GM03348 (cell line): ENCODE measurements at regions not wholly inside any gene's neighbourhood (a gene's known extent, or its start where the extent isn't known, plus 50 kb on each side); places are given as distances from the start of the nearest gene placed in this dataset.

Experiments used
- DNase-seq: peaks from one replicate; pipeline ENCODE4 v3.0.0; 2012; ENCODE audit warnings: low spot score

DNA sequence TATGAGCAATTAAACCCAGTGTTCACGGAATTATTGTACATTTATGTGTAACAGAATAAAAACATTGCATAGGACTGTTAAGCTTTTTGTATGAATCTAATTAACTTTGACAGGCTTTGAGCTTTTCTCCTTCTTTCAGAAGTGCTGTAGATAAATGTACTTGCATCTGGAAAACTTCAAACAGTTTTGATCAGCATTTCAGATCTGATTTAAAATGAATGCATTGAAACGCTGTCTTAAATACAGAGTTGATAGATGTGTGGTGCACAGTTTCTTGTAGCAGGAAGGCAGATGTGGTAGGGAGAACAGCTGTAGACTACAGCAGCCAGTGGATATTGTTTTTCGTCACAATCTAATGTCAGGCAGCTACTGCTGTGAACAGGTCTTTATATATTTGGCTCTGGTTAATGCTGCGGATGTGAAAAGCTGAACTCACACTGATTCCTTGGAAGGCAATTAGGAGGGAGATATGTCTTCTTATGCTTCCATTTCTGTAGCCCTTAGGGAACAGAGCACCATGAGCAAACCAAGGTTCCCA, 193.8 kb upstream of the GOLIM4 start:
- DNase-seq, result no peak

- DNase-seq, result no peak
Measured at GRCh38 chr3:168288511-168289401, 193.0 kb upstream of the GOLIM4 start.

DNA sequence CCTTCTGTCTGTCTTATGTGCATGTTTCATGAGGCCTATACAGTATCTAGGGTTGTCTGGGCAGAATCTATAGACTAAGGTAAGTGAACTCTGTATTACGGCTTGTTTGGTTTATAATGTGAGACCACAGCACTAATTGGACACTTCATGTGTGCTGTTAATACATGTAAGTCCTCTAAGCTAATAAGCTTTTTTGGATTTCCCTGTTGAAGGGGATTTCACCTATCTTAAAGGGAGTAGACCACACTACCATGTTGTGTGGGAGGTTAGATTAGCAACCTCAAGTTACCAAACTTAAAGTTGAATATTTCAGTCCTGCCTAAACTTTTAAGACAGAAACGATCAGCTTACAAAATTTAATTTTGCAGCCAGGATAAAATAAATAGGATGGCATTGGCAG, 189.8 kb upstream of the GOLIM4 start:
- no peak for DNase-seq

DNA sequence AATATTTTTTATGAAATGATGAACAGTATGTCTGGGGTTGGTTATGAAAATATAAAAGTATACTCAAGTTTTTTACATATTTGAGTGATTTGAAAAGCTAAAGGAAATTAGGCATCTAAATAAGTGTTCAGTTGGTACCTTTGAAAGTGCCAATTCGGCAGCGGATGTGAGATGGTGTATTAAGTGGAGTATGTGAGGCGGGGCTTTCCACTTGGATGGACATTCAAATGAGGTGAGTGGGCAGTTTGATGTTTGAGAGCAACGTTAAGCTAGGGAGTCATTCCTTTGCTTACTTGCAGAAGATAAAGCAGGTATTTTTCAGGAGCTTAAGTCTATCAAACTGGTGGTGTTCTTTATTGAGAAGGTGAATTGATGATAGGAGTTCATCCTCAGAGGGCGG, 189.0 kb upstream of the GOLIM4 start:
- DNase-seq, result no peak

- DNase-seq, result no peak
Measured at GRCh38 chr3:168275662-168276061, 179.9 kb upstream of the GOLIM4 start.

DNA sequence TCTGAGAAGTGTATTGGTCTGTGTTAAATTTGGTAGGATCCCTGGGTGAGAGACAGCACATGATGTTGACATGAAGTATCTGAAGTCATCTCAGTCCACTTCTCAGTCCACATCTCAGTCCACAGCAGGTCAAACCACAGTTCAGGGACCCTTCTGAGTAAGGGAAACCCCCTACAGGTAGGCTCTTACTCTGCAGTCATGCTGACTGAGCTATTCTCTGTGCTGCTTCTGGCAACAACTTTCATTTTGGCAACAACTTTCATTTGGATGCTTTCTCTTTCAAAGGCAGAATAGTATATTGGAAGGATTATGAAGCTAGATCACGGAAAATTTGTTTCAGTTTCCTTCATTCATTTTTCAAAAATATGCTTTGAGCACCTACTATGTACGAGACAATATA, 178.2 kb upstream of the GOLIM4 start:
- no peak for DNase-seq

DNA sequence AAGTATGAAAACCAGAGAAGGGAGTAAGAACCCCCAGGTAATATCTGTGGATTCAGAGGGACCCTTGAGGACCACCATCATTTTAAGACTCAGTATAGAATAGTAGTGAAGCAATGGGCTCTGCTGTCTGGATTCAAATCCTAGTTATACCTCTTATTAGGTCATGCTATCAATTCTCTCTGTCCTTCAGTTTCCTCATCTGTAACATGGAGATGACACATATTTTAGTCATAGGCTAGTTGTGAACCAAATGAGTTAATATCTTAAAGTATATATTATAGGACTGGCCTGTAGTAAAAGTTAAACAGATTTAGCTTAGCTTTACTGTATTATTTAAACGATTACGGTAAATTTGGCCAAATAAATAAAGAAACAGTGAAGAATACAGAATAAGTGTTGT, 177.3 kb upstream of the GOLIM4 start:
- no peak for DNase-seq

- DNase-seq, result no peak
Measured at GRCh38 chr3:168272343-168272985, 176.7 kb upstream of the GOLIM4 start.

DNA sequence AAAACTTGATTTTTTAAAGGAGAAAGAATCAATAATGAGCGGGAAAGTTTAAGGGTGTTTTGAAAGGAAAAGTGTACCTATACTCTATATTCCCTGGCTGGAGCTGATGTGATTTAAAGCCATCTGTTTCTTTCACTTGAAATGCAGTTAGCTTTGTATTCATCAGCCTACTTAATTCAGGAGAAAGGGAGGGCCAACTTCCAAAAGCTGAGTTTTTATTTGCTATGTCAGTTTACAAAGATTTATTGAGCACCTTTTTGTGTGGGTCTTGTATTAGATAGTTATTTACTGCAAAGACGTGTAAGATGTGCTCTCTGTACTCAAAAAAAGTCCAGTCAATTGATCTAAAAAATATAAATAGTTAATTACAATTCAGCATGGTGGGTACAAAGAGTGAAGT, 176.2 kb upstream of the GOLIM4 start:
- DNase-seq, result no peak

DNA sequence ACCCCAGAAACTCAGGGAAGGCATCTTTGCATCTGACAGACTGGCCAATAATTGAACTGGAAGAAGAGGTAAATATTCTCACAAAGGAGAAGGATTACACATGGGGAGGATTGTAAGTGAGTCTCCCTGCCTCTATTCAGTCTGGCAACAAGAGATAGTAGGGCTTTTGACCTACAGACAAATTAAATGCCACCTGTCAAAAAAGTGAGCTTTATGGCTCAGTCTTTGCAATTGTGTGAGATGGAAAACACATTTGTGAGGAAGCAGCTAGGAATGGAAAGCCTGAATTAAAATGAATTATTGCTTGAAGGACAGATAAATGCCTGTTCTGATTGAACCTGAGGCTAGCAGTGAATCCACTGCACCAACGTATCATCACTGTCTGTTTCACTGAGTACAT, 173.3 kb upstream of the GOLIM4 start:
- no peak for DNase-seq

DNA sequence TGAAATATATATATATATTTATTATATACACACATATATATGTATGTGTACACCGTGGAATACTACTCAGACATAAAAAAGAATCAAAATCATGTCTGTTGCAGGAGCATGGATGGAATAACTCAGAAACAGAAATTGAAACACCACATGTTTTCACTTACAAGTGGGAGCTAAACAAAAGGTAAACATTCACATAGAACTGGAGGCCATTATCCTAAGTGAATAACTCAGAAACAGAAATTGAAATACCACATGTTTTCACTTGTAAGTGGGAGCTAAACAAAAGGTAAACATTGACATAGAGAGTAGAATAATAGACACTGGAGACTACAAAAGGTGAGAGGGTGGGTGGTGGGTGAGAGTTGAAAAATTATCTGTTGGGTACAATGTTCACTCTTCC, 171.5 kb upstream of the GOLIM4 start:
- DNase-seq, result no peak

- no peak for DNase-seq
Measured at GRCh38 chr3:168266335-168266734, 170.6 kb upstream of the GOLIM4 start.

DNA sequence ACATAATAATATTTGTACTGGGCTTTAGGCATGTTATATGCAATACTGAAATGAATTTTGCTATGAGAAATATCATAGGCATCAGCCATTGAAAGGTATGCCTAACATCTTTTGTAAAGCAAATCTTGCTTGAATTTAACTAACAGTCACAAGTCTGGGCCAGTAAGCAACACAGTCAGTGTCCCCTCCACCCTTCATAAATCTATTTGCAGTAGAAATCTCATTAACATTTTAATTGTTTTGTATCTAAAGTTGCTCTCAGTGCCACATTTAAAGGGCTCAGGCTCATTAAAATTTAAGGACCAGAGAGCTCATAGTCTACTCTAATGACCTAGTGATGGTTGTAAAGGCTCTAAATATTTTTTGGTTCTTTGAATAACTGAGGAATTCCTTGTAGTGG, 167.2 kb upstream of the GOLIM4 start:
- no peak for DNase-seq

DNA sequence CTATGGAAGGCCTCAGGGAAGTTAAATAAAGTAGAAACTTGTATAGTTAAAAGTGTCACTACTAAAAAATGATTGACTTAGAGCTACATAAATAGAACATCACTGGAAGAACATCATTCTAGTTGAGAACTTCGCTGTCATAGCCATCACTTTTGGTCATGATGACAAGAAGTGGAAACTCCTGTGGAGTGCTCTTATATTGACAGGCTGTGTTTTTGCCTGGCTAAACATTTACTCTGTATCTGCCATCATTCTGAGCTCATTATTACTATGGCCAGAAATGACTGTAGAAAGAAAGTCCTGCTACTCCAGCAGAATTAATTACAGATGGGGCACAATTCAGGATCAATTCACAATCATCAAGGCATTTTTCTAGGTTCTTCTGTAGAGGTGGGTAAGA, 165.1 kb upstream of the GOLIM4 start:
- DNase-seq, result no peak

DNA sequence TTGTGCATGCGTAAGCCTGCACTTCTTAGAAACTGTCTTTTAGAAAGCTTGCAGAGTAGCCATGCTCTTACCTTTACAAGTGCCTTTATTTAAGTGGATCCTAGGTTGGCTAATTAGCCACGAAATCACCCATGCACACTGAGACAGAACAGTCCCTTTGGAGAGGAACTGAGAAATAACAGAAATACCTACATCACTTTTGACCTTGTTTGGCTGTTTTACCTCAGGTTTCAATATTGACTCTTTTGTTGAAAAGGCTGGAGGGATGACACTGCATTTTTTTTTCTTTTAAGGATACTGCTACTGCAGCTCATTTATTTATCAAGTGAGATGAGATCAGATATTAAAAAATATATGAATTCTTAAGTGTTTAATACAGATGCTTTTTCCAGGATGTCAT, 155.6 kb upstream of the GOLIM4 start:
- no peak for DNase-seq

DNA sequence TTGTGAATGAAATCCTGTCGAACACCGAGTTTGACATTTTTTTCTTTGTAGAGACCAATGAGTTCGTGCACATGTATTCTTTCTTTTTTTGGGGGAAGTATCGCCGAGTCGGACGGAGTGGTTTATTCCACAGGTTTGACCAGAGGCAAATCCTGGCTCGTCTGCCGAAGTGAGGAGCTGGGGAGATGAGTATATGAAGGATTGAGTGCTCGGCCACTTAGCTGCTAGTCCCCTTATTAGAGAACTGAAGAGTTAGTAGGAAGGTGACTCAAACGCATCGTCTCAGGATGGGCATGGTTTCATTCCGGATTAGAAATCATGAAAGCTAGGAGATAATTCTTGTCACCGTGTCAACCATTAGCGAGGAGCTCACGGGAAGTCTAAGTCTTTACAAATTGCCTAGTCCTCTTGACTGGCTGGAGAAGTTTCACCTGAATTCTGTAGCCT, 154.7 kb upstream of the GOLIM4 start:
- no peak for DNase-seq

DNA sequence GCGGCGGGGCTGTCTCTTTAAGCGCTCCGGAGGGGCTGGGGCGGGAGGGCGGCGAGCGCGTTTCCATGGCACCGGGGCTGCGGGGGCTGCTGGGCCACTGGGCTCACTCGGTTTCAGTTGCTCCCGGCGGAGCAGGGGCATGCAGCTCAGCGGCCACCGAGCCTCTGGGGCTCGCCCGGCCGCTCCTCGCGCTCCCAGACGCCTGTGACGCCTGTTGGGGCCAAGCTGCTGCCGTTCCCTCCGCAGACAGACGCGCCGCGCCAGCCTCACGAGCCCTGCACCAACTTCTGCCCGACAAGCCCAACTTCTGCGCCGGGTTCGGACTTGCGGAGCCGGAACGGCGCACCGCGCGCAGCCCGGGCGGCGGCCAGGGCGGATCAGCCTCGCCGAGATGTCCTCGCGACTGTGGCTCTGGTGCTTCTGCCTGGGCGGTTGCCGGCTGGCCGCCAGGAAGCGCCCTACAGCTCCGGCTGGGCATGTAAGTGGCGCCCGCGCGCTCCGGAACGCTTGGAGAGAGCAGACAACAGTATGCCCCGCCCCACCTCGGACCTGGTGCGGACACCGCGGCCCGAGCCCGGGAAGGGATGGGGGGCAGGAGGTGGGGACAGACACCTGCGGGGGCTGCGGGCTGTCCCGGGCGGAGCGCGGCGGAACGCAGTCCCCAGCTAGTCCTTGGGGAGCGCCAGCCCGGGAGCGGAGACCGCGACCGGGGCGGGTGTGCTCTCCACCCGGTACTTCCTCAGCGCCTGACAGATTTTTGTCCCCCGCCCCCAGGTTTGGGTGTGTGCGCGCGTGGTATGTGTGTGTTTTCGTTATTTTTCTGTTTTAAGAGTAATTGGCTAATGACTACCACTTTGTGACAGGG, 154.1 kb upstream of the GOLIM4 start:
- peak; percentile 75 for DNase-seq

DNA sequence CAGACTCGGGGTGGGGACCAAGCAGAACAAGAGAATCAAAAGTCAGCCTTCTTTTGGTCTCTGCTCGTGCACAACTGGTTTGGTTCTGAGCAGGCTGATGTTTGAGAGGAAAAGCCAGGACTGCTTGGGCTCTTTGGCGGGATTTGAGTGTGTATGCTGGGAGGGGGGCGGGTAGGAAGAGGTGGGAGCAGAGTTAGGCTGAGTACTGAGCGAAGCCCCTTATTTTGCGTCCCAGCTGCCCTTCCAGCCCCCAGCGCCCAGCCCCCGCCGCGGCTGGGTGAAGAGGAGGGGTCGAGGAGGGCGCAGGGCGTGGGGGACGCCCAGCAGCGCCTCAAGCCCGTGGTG, 153.5 kb upstream of the GOLIM4 start:
- DNase-seq, result no peak

- peak; percentile 45 for DNase-seq
Measured at GRCh38 chr3:168248383-168249204, 152.9 kb upstream of the GOLIM4 start.

- no peak for DNase-seq
Measured at GRCh38 chr3:168241156-168241555, 145.4 kb upstream of the GOLIM4 start.

DNA sequence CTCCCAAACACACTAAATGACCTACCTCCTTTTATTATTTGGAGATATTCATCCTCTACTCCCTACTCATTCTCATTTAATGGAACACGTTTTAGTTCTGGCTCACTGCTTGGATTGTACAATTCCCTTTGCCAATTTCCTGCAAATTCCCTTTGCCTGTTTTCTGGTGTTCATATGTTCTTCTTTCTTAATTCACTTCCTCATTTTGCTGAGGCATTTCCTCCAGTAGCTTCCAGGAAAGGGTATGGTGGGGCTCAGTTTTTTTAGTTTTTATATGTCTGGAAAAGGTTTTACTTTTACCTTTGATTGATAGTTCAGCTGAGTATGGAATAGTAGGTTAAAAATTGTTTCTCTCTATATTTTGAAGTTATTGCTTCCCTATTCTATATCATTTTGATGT, 143.6 kb upstream of the GOLIM4 start:
- no peak for DNase-seq

- no peak for DNase-seq
Measured at GRCh38 chr3:168233001-168233400, 137.3 kb upstream of the GOLIM4 start.
